Common myeloid progenitor, CD34-positive (primary cell): ENCODE measurements at regions not wholly inside any gene's neighbourhood (a gene's known extent, or its start where the extent isn't known, plus 50 kb on each side); places are given as distances from the start of the nearest gene placed in this dataset.

Experiments used
- CTCF ChIA-PET: fragments of 350-600 bp; sonication (Branson Sonifier 250); formaldehyde crosslinking; loops from one replicate; lab custom pipeline; 2021; ENCODE audit warnings: antibody characterized with exemption; lab: Charles Lee
- POLR2A ChIA-PET: fragments of 350-600 bp; sonication (Branson Sonifier 250); formaldehyde crosslinking; loops from one replicate; lab custom pipeline; 2021; ENCODE audit warnings: antibody characterized with exemption; lab: Charles Lee
- DNase-seq, 3 donors: peaks; one replicate each; pipeline versions ENCODE4 v3.0.0 to v3.0.0-alpha.2; 2013
- H3K27ac ChIP-seq, 2 experiments: 1 replicate in 1 of 2; 2 replicates in 1 of 2; pipeline ENCODE4 v1.7.0; 2013; ENCODE audit warnings: inconsistent platforms in 2 of 2, low read length in 2 of 2, mild to moderate bottlenecking in 2 of 2, low read depth in 1 of 2, moderate library complexity in 1 of 2; ENCODE audit not compliant: severe bottlenecking in 2 of 2, insufficient read depth in 1 of 2, poor library complexity in 1 of 2
- H3K27me3 ChIP-seq, 5 experiments: replicated peaks in 2 of 5; 1 replicate in 3 of 5; 2 replicates in 2 of 5; pipeline versions ENCODE4 v1.6.1 to v1.7.0; 2013; ENCODE audit warnings: low read length in 4 of 5, mild to moderate bottlenecking in 2 of 5, moderate library complexity in 2 of 5, inconsistent platforms in 1 of 5; ENCODE audit not compliant: insufficient read depth in 5 of 5, control insufficient read depth in 4 of 5
- H3K36me3 ChIP-seq, 4 experiments: 1 replicate in 2 of 4; 2 replicates in 2 of 4; pipeline versions ENCODE4 v1.6.1 to v1.7.0; 2013; ENCODE audit warnings: low read length in 3 of 4, control low read depth in 1 of 4, mild to moderate bottlenecking in 1 of 4; ENCODE audit not compliant: control insufficient read depth in 4 of 4, insufficient read depth in 4 of 4
- H3K4me1 ChIP-seq, 4 experiments: 1 replicate in 3 of 4; 2 replicates in 1 of 4; pipeline versions ENCODE4 v1.6.1 to v1.7.1; 2013; ENCODE audit warnings: low read length in 3 of 4, mild to moderate bottlenecking in 3 of 4, control low read depth in 1 of 4, inconsistent platforms in 1 of 4, moderate library complexity in 1 of 4; ENCODE audit not compliant: control insufficient read depth in 4 of 4, insufficient read depth in 4 of 4; ENCODE audit errors: control extremely low read depth in 1 of 4
- H3K4me3 ChIP-seq, 7 experiments: 1 replicate in 4 of 7; 2 replicates in 3 of 7; pipeline versions ENCODE4 v1.5.1 to v1.7.0; 2013; ENCODE audit warnings: mild to moderate bottlenecking in 7 of 7, low read length in 6 of 7, moderate library complexity in 6 of 7, inconsistent platforms in 2 of 7, low read depth in 2 of 7, control low read depth in 1 of 7; ENCODE audit not compliant: insufficient read depth in 4 of 7, control insufficient read depth in 1 of 7; ENCODE audit errors: extremely low read depth in 1 of 7
- H3K9me3 ChIP-seq, 5 experiments: 1 replicate in 4 of 5; 2 replicates in 1 of 5; pipeline versions ENCODE4 v1.6.1 to v1.7.1; 2013; ENCODE audit warnings: low read length in 4 of 5, mild to moderate bottlenecking in 2 of 5, inconsistent platforms in 1 of 5, low read depth in 1 of 5, moderate library complexity in 1 of 5; ENCODE audit not compliant: control insufficient read depth in 4 of 5, insufficient read depth in 2 of 5; ENCODE audit errors: control extremely low read depth in 1 of 5
- WGBS: methylation state at CpG from one replicate; pipeline ENCODE4 v1.1.5; 2013; ENCODE audit not compliant: insufficient coverage; 5-methylcytosine and 5-hydroxymethylcytosine counted together

- POLR2A ChIA-PET: no interaction called here
- CTCF ChIA-PET: no interaction called here
- no peaks in the 10 kb centered on the region for H3K36me3 ChIP-seq
- H3K4me3 ChIP-seq: no peak overlapping the region
- H3K9me3 ChIP-seq: no peaks in the 10 kb centered on the region
- WGBS: 100% methylated on average over 1 of the region's 3 CpGs
- H3K4me1 ChIP-seq: no peaks in the 10 kb centered on the region
- H3K27me3 ChIP-seq: no peaks in the 10 kb centered on the region
- H3K27ac ChIP-seq: no peak overlapping the region
- no peak for DNase-seq
Measured at GRCh38 chr12:90791445-90791844, 163.5 kb downstream of the CCER1 start.

- Histone ChIP-seq H3K9me3 (no peaks in the 10 kb centered on the region), H3K27me3 (no peaks in the 10 kb centered on the region), H3K36me3 (no peaks in the 10 kb centered on the region), H3K27ac (no peak overlapping the region), H3K4me3 (no peak overlapping the region), H3K4me1 (no peaks in the 10 kb centered on the region)
- no peak for DNase-seq
- ChIA-PET CTCF (no interaction called here), POLR2A (no interaction called here)
- no CpG with 5 or more reads among the region's 4 CpGs for WGBS
Measured at GRCh38 chr12:90790747-90791146, 164.2 kb downstream of the CCER1 start.

GRCh38 chr12:90773491-90773890, 181.5 kb downstream of the CCER1 start:
- H3K9me3 ChIP-seq: no peaks in the 10 kb centered on the region
- no peaks in the 10 kb centered on the region for H3K36me3 ChIP-seq
- WGBS: no CpG with 5 or more reads among the region's 1 CpG
- H3K4me3 ChIP-seq: no peak overlapping the region
- DNase-seq: no peak
- CTCF ChIA-PET: no interaction called here
- POLR2A ChIA-PET: no interaction called here
- H3K27me3 ChIP-seq: no peaks in the 10 kb centered on the region
- no peaks in the 10 kb centered on the region for H3K4me1 ChIP-seq
- no peak overlapping the region for H3K27ac ChIP-seq

- POLR2A ChIA-PET: no interaction called here
- DNase-seq: no peak
- H3K4me1 ChIP-seq: no peaks in the 10 kb centered on the region
- no peaks in the 10 kb centered on the region for H3K27me3 ChIP-seq
- CTCF ChIA-PET: no interaction called here
- WGBS: no CpG with 5 or more reads among the region's 1 CpG
- no peak overlapping the region for H3K4me3 ChIP-seq
- H3K36me3 ChIP-seq: no peaks in the 10 kb centered on the region
- H3K27ac ChIP-seq: no peak overlapping the region
- no peaks in the 10 kb centered on the region for H3K9me3 ChIP-seq
Measured at GRCh38 chr12:90770861-90771260, 184.1 kb downstream of the CCER1 start.

GRCh38 chr12:90757957-90758356, 197.0 kb downstream of the CCER1 start:
- no peak for DNase-seq
- Histone ChIP-seq H3K4me1 (no peaks in the 10 kb centered on the region), H3K27ac (no peak overlapping the region), H3K27me3 (no peaks in the 10 kb centered on the region), H3K4me3 (no peak overlapping the region), H3K36me3 (no peaks in the 10 kb centered on the region), H3K9me3 (no peaks in the 10 kb centered on the region)
- POLR2A ChIA-PET: no interaction called here
- WGBS: no CpG with 5 or more reads among the region's 1 CpG
- CTCF ChIA-PET: no interaction called here

- Histone ChIP-seq H3K27ac (no peak overlapping the region), H3K9me3 (no peaks in the 10 kb centered on the region), H3K36me3 (no peaks in the 10 kb centered on the region), H3K27me3 (no peaks in the 10 kb centered on the region), H3K4me1 (no peaks in the 10 kb centered on the region), H3K4me3 (no peak overlapping the region)
- no CpG with 5 or more reads among the region's 1 CpG for WGBS
- CTCF ChIA-PET: no interaction called here
- POLR2A ChIA-PET: no interaction called here
- DNase-seq: no peak
Measured at GRCh38 chr12:90745211-90745610, 209.8 kb downstream of the CCER1 start.

- no peak overlapping the region for H3K4me3 ChIP-seq
- H3K36me3 ChIP-seq: no peaks in the 10 kb centered on the region
- WGBS: no CpG with 5 or more reads among the region's 4 CpGs
- DNase-seq: no peak
- ChIA-PET CTCF (interaction anchor here (0.6 to 1.1 kb wide), 2 partner anchors 13 to 696 kb away, joined by 3 read pairs; no protein-coding TSS in a partner anchor), POLR2A (no interaction called here)
- no peaks in the 10 kb centered on the region for H3K4me1 ChIP-seq
- no peaks in the 10 kb centered on the region for H3K9me3 ChIP-seq
- no peak overlapping the region for H3K27ac ChIP-seq
- H3K27me3 ChIP-seq: no peaks in the 10 kb centered on the region
Measured at GRCh38 chr12:90741611-90742010, 213.4 kb downstream of the CCER1 start.
